HEK293T (cell line): ENCODE measurements at regions not wholly inside any gene's neighbourhood (a gene's known extent, or its start where the extent isn't known, plus 50 kb on each side); places are given as distances from the start of the nearest gene placed in this dataset.

Experiments used
- BHLHE40 ChIP-seq: fragments of 450-650 bp; IDR thresholded peaks from 2 replicates; pipeline ENCODE4 v1.6.1; 2016; ENCODE audit warnings: mild to moderate bottlenecking, moderate library complexity, borderline replicate concordance
- CTBP1 ChIP-seq: fragments of 450-650 bp; IDR thresholded peaks from 2 replicates; pipeline ENCODE4 v1.6.1; 2016; ENCODE audit warnings: borderline replicate concordance
- ELF4 ChIP-seq: fragments of 450-650 bp; IDR thresholded peaks from 2 replicates; pipeline ENCODE4 v1.6.1; 2017; ENCODE audit warnings: antibody characterized with exemption
- FOXA1 ChIP-seq: fragments of 450-650 bp; IDR thresholded peaks from 2 replicates; pipeline ENCODE4 v1.6.1; 2016; ENCODE audit warnings: mild to moderate bottlenecking
- FOXK2 ChIP-seq: fragments of 450-650 bp; IDR thresholded peaks from 2 replicates; pipeline ENCODE4 v1.6.1; 2016; ENCODE audit warnings: mild to moderate bottlenecking
- FOXM1 ChIP-seq: fragments of 450-650 bp; IDR thresholded peaks from 2 replicates; pipeline ENCODE4 v1.6.1; 2017; ENCODE audit warnings: mild to moderate bottlenecking, borderline replicate concordance
- HDGF ChIP-seq: fragments of 450-650 bp; IDR thresholded peaks from 2 replicates; pipeline ENCODE4 v1.6.1; 2017; ENCODE audit warnings: antibody characterized with exemption, borderline replicate concordance
- L3MBTL2 ChIP-seq: fragments of 450-650 bp; conservative IDR thresholded peaks from 2 replicates; pipeline ENCODE4 v1.6.1; 2016; ENCODE audit warnings: mild to moderate bottlenecking
- LEF1 ChIP-seq: fragments of 450-650 bp; IDR thresholded peaks from 2 replicates; pipeline ENCODE4 v1.6.1; 2017; ENCODE audit warnings: mild to moderate bottlenecking, borderline replicate concordance
- NFRKB ChIP-seq: fragments of 450-650 bp; IDR thresholded peaks from 2 replicates; pipeline ENCODE4 v1.6.1; 2016; ENCODE audit warnings: mild to moderate bottlenecking, moderate library complexity
- PKNOX1 ChIP-seq: fragments of 450-650 bp; IDR thresholded peaks from 2 replicates; pipeline ENCODE4 v1.6.1; 2016
- SP1 ChIP-seq: fragments of 450-650 bp; IDR thresholded peaks from 2 replicates; pipeline ENCODE4 v1.6.1; 2017
- SUZ12 ChIP-seq: fragments of 450-650 bp; IDR thresholded peaks from 2 replicates; pipeline ENCODE4 v1.6.1; 2016; ENCODE audit warnings: mild to moderate bottlenecking
- TARDBP ChIP-seq: fragments of 450-650 bp; IDR thresholded peaks from 2 replicates; pipeline ENCODE4 v1.6.1; 2016

DNA sequence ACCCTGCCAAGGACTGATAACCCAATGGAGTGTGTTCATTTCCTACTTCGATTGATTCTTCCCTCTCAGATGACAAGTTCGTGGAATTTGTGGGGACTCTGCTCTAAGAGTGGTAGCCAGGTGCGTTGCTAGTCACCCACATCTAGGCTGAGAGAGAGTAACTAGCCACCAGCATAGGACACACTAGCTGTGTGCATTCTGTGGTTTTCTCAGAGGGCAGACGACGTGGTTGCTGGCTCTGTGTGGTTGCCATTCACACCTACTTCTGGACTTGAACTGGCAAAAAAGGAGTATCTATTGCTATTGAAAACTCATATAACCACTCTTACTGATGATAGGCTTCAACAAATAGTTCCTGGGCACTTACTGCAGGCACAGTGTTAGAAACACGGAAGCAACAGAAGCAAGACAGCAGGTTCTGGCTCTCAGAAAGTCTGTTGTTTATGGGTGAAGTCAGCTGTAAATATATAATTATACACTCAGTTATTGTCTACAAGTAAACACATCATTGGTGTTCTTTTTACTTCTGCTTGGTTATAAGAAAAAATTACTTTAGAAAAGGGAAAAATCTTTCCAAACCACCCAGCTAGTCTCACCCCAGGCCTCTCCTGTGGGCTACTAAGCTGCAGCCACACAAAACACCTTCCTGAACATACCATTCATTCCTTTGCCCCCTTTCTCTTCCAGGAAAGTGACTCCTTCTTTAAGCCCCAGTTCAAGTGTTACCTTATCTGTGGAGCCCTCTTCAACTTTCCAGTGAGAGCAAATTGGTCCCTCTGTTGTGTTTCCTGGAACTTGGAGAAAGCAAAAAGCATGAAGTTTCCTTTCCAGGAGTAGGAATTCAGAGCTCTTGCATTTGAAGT is 151.1 kb upstream of the HAPLN1 start:
- no peak for TF ChIP-seq BHLHE40
- no peak for TF ChIP-seq FOXA1
- TF ChIP-seq SP1 = no peak
- TF ChIP-seq CTBP1 = no peak
- no peak for TF ChIP-seq LEF1
- TF ChIP-seq ELF4 = no peak
- no peak for TF ChIP-seq HDGF
- no peak for TF ChIP-seq FOXM1
- TF ChIP-seq PKNOX1 = no peak
- TF ChIP-seq NFRKB = no peak
- TF ChIP-seq FOXK2 = no peak
- TF ChIP-seq TARDBP = no peak
- no peak for TF ChIP-seq SUZ12
- TF ChIP-seq L3MBTL2 = no peak
